Hepatocyte (in vitro differentiated cells): ENCODE measurements at regions not wholly inside any gene's neighbourhood (a gene's known extent, or its start where the extent isn't known, plus 50 kb on each side); places are given as distances from the start of the nearest gene placed in this dataset.

Experiments used
- EZH2 ChIP-seq: fragments of 200-600 bp; sonication (generic); IDR thresholded peaks from 2 replicates; pipeline ENCODE4 v1.6.1; 2016; ENCODE audit warnings: antibody characterized with exemption, mild to moderate bottlenecking, borderline replicate concordance
- EZH2phosphoT487 ChIP-seq: fragments of 200-600 bp; sonication (generic); IDR thresholded peaks from one replicate; pipeline ENCODE4 v1.6.1; 2018; ENCODE audit warnings: antibody characterized with exemption, mild to moderate bottlenecking, low read depth, moderate library complexity; ENCODE audit not compliant: unreplicated experiment, severe bottlenecking
- TF ChIP-seq, protein P1 (sequence below): fragments of 200-600 bp; sonication (generic); IDR thresholded peaks from 2 replicates; pipeline ENCODE4 v1.5.1; 2016; ENCODE audit warnings: antibody characterized with exemption, mild to moderate bottlenecking; ENCODE audit not compliant: poor library complexity

DNA sequence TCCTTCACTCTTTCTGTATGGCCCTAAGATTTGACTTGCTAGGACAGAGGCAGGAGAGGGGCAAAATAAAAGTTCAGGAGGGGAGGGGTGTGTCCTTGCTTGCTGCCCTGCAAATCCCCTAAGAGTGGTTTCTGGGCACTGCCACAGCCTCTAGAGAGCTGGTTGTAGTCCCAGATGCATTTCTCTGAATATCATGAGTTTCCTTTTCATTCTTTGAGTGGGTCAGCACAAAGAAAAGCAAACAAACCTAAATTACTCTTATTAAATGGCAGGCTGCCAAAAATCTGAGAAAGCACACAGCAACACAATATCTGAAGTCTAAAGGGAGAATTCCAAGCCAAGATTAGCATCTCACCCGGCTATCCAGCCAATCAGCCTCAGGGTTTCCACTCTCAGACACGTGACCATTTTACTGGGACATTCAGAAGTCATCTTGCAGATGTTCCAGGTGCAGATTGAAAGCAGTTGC lies 919.3 kb downstream of the TUSC7 start:
- TF ChIP-seq, protein P1, sequence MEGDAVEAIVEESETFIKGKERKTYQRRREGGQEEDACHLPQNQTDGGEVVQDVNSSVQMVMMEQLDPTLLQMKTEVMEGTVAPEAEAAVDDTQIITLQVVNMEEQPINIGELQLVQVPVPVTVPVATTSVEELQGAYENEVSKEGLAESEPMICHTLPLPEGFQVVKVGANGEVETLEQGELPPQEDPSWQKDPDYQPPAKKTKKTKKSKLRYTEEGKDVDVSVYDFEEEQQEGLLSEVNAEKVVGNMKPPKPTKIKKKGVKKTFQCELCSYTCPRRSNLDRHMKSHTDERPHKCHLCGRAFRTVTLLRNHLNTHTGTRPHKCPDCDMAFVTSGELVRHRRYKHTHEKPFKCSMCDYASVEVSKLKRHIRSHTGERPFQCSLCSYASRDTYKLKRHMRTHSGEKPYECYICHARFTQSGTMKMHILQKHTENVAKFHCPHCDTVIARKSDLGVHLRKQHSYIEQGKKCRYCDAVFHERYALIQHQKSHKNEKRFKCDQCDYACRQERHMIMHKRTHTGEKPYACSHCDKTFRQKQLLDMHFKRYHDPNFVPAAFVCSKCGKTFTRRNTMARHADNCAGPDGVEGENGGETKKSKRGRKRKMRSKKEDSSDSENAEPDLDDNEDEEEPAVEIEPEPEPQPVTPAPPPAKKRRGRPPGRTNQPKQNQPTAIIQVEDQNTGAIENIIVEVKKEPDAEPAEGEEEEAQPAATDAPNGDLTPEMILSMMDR, result no peak
- no peak for TF ChIP-seq EZH2
- TF ChIP-seq EZH2phosphoT487, result no peak
